H1 (cell line): ENCODE measurements at regions not wholly inside any gene's neighbourhood (a gene's known extent, or its start where the extent isn't known, plus 50 kb on each side); places are given as distances from the start of the nearest gene placed in this dataset.
A peak's percentile ranks its signal among the peaks of the same experiment; 100 is the strongest.
"Not testable (repeated sequence)": the region's sequence is repeated elsewhere in the genome, so short reads cannot be mapped to it uniquely, and the experiment has no call there.

Source experiments
- CTCF ChIA-PET: fragments of 300-600 bp; sonication (Branson Sonifier 250); formaldehyde crosslinking; loops from one replicate; lab custom pipeline; 2021; ENCODE audit not compliant: partially characterized antibody; lab: Charles Lee
- POLR2A ChIA-PET: fragments of 300-600 bp; sonication (Branson Sonifier 250); formaldehyde crosslinking; loops from one replicate; lab custom pipeline; 2021; ENCODE audit warnings: inconsistent platforms; ENCODE audit not compliant: partially characterized antibody; lab: Charles Lee
- DNase-seq, 2 experiments: peaks; one replicate each; pipeline versions ENCODE4 v3.0.0 to v3.0.0-alpha.2; 2010 to 2022; ENCODE audit warnings: low spot score in 2 of 2, low read depth in 1 of 2, mixed read lengths in 1 of 2
- FAIRE-seq: peaks from 2 replicates; lab custom pipeline; 2011; peaks lifted over from hg19 to GRCh38; lab: Jason Lieb, UNC
- H2AFZ ChIP-seq: 2 replicates; pipeline ENCODE4 v1.8.1; 2012; ENCODE audit warnings: low read length, inconsistent platforms
- H2AK5ac ChIP-seq: 2 replicates; pipeline ENCODE4 v1.6.1; 2013; ENCODE audit warnings: low read depth, low read length
- H2BK120ac ChIP-seq: replicated peaks from 2 replicates; pipeline ENCODE3; 2013; ENCODE audit warnings: low read depth, low read length, inconsistent platforms
- H2BK12ac ChIP-seq: 2 replicates; pipeline ENCODE4 v1.6.1; 2013; ENCODE audit warnings: low read depth, low read length
- H2BK15ac ChIP-seq: 2 replicates; pipeline ENCODE4 v1.6.1; 2013; ENCODE audit warnings: low read length
- H2BK20ac ChIP-seq: 2 replicates; pipeline ENCODE4 v1.6.1; 2013; ENCODE audit warnings: low read length
- H2BK5ac ChIP-seq: 2 replicates; pipeline ENCODE4 v1.6.1; 2013; ENCODE audit warnings: low read depth, low read length
- H3K14ac ChIP-seq: 2 replicates; pipeline ENCODE4 v1.6.1; 2013; ENCODE audit warnings: inconsistent platforms; ENCODE audit not compliant: insufficient read length
- H3K18ac ChIP-seq: 2 replicates; pipeline ENCODE4 v1.6.1; 2013; ENCODE audit warnings: low read length; ENCODE audit errors: extremely low read depth
- H3K23ac ChIP-seq: 2 replicates; pipeline ENCODE4 v1.6.1; 2013; ENCODE audit warnings: inconsistent platforms; ENCODE audit not compliant: insufficient read length
- H3K23me2 ChIP-seq: 2 replicates; pipeline ENCODE4 v1.6.1; 2013; ENCODE audit warnings: low read depth, low read length
- H3K27ac ChIP-seq: 2 replicates; pipeline ENCODE4 v1.6.1; 2011; ENCODE audit warnings: low read depth, low read length, inconsistent platforms
- H3K27me3 ChIP-seq, 4 experiments: replicated peaks in 1 of 4; 1 replicate in 1 of 4; 2 replicates in 3 of 4; pipeline versions ENCODE4 v1.6.1 to v1.8.1; 2011 to 2013; ENCODE audit warnings: low read length in 3 of 4, mild to moderate bottlenecking in 3 of 4, inconsistent platforms in 2 of 4, mixed read lengths in 2 of 4, moderate library complexity in 1 of 4; ENCODE audit not compliant: control insufficient read depth in 3 of 4, insufficient read depth in 3 of 4; ENCODE audit errors: extremely low read depth in 1 of 4
- H3K36me3 ChIP-seq, 4 experiments: 2 replicates each; pipeline versions ENCODE4 v1.6.1 to v1.8.1; 2011 to 2013; ENCODE audit warnings: mild to moderate bottlenecking in 4 of 4, low read length in 3 of 4, moderate library complexity in 2 of 4, control low read depth in 1 of 4, inconsistent platforms in 1 of 4; ENCODE audit not compliant: insufficient read depth in 4 of 4, control insufficient read depth in 2 of 4
- H3K4ac ChIP-seq: replicated peaks from 2 replicates; pipeline ENCODE3; 2013; ENCODE audit warnings: low read length, low read depth, mixed read lengths, inconsistent platforms; ENCODE audit not compliant: insufficient read length
- H3K4me1 ChIP-seq, 4 experiments: replicated peaks in 1 of 4; 1 replicate in 1 of 4; 2 replicates in 3 of 4; pipeline versions ENCODE4 v1.6.1 to v1.8.1; 2011 to 2013; ENCODE audit warnings: low read length in 3 of 4, inconsistent platforms in 2 of 4, mixed read lengths in 1 of 4; ENCODE audit not compliant: insufficient read depth in 4 of 4, control insufficient read depth in 3 of 4
- H3K4me2 ChIP-seq, 2 experiments: 2 replicates each; pipeline versions ENCODE4 v1.6.1 to v1.8.1; 2011 to 2013; ENCODE audit warnings: low read depth in 2 of 2, low read length in 2 of 2, control low read depth in 1 of 2, inconsistent platforms in 1 of 2, mild to moderate bottlenecking in 1 of 2; ENCODE audit not compliant: insufficient read depth in 1 of 2
- H3K4me3 ChIP-seq, 4 experiments: fragments of 200-600, 300-600 bp in 1 of 4; sonication (generic), shearing (Covaris generic), sonication (Bioruptor Twin) in 1 of 4; 2 replicates each; pipeline versions ENCODE4 v1.5.1 to v1.8.1; 2011 to 2016; ENCODE audit warnings: low read length in 4 of 4, low read depth in 3 of 4, control low read depth in 2 of 4, inconsistent platforms in 2 of 4, mild to moderate bottlenecking in 2 of 4, mixed read lengths in 1 of 4, moderate library complexity in 1 of 4; ENCODE audit not compliant: insufficient read depth in 2 of 4; ENCODE audit errors: extremely low read depth in 1 of 4
- H3K56ac ChIP-seq: replicated peaks from 2 replicates; pipeline ENCODE3; 2013; ENCODE audit warnings: low read depth, mild to moderate bottlenecking, mixed read lengths, low read length, inconsistent platforms; ENCODE audit not compliant: insufficient read length
- H3K79me1 ChIP-seq: 2 replicates; pipeline ENCODE4 v1.6.1; 2013; ENCODE audit warnings: low read depth, low read length, control low read depth
- H3K79me2 ChIP-seq, 2 experiments: 2 replicates each; pipeline versions ENCODE4 v1.6.1 to v1.8.1; 2012 to 2013; ENCODE audit warnings: low read length in 2 of 2, mild to moderate bottlenecking in 2 of 2, inconsistent platforms in 1 of 2; ENCODE audit not compliant: insufficient read depth in 2 of 2, control insufficient read depth in 1 of 2
- H3K9ac ChIP-seq, 4 experiments: replicated peaks in 1 of 4; 1 replicate in 1 of 4; 2 replicates in 3 of 4; pipeline versions ENCODE4 v1.6.1 to v1.8.1; 2011 to 2013; ENCODE audit warnings: low read depth in 3 of 4, low read length in 3 of 4, control low read depth in 2 of 4, mild to moderate bottlenecking in 2 of 4, moderate library complexity in 2 of 4, inconsistent platforms in 1 of 4; ENCODE audit errors: extremely low read depth in 1 of 4
- H3K9me3 ChIP-seq, 2 experiments: 2 replicates each; pipeline versions ENCODE4 v1.6.1 to v1.8.1; 2012 to 2013; ENCODE audit warnings: mild to moderate bottlenecking in 2 of 2, moderate library complexity in 2 of 2, control low read depth in 1 of 2, inconsistent platforms in 1 of 2, low read depth in 1 of 2, low read length in 1 of 2, mixed read lengths in 1 of 2; ENCODE audit not compliant: insufficient read depth in 2 of 2
- H4K20me1 ChIP-seq, 2 experiments: replicated peaks in 1 of 2; 2 replicates each; pipeline versions ENCODE3 to v1.8.1; 2011 to 2013; ENCODE audit warnings: inconsistent platforms in 2 of 2, low read length in 2 of 2, mild to moderate bottlenecking in 1 of 2; ENCODE audit not compliant: insufficient read depth in 2 of 2, control insufficient read depth in 1 of 2
- H4K5ac ChIP-seq: 2 replicates; pipeline ENCODE4 v1.6.1; 2013; ENCODE audit warnings: low read length, low read depth, mixed read lengths, inconsistent platforms; ENCODE audit not compliant: insufficient read length
- H4K8ac ChIP-seq: 2 replicates; pipeline ENCODE4 v1.8.0; 2013; ENCODE audit warnings: mild to moderate bottlenecking, moderate library complexity, low read length, inconsistent platforms; ENCODE audit not compliant: insufficient read depth; ENCODE audit errors: extremely low read depth
- H4K91ac ChIP-seq: replicated peaks from 2 replicates; pipeline ENCODE3; 2013; ENCODE audit warnings: low read length, mixed read lengths, inconsistent platforms; ENCODE audit not compliant: insufficient read length
- SUZ12 ChIP-seq: fragments of 200-600 bp; sonication (generic); IDR thresholded peaks from 2 replicates; pipeline ENCODE4 v1.6.1; 2012; ENCODE audit warnings: mild to moderate bottlenecking, inconsistent platforms, low read length, moderate library complexity, mixed read lengths
- WGBS, 2 experiments: shearing (Covaris generic) in 1 of 2; methylation state at CpG; one replicate each; pipeline versions ENCODE4 v1.1.6 to v1.1.7; 2013 to 2015; ENCODE audit warnings: low lambda C conversion rate in 2 of 2, mixed read lengths in 2 of 2, inconsistent platforms in 1 of 2, low coverage in 1 of 2, missing lambda C conversion rate in 1 of 2; ENCODE audit not compliant: insufficient replicate concordance in 2 of 2, insufficient coverage in 1 of 2, insufficient read length in 1 of 2; ENCODE audit errors: extremely low coverage in 1 of 2, missing lambda C conversion rate in 1 of 2; 5-methylcytosine and 5-hydroxymethylcytosine counted together

GRCh38 chr7:32762206-32762924 lies 129.2 kb downstream of the KBTBD2 start:
- not testable (repeated sequence) for H3K23me2 ChIP-seq, H3K4me1 ChIP-seq, H4K91ac ChIP-seq, DNase-seq, H3K79me2 ChIP-seq, H4K8ac ChIP-seq, H2AK5ac ChIP-seq, H2BK5ac ChIP-seq, H3K23ac ChIP-seq, H3K27ac ChIP-seq, H3K56ac ChIP-seq, H2BK20ac ChIP-seq, H2BK12ac ChIP-seq, H3K14ac ChIP-seq, H2BK120ac ChIP-seq, H4K5ac ChIP-seq, H3K9ac ChIP-seq, H3K9me3 ChIP-seq, H3K79me1 ChIP-seq, H3K36me3 ChIP-seq, H4K20me1 ChIP-seq, H2AFZ ChIP-seq, H3K4ac ChIP-seq, FAIRE-seq, H2BK15ac ChIP-seq
- peak overlapping the region; percentile 32; the same call in 1 of the 2 replicates for H3K18ac ChIP-seq
- CTCF ChIA-PET: interaction anchor here (1.0 to 1.5 kb wide), 3 partner anchors 48 to 179 kb away, joined by 3 to 4 read pairs (median 3); no protein-coding TSS in a partner anchor
- 36% methylated on average over 19 of the region's 29 CpGs; no CpG with 5 or more reads in 1 of the 2 experiments for WGBS, 2 experiments
- peak overlapping the region; percentile 80 for H3K4me2 ChIP-seq
- peaks cover 16 to 28% (median 26%) of the 10 kb centered on the region in 4 experiments for H3K27me3 ChIP-seq
- peak overlapping the region; percentile 14 to 54 (median 30); a peak in 5 of 8 replicates for H3K4me3 ChIP-seq
- POLR2A ChIA-PET: interaction anchor here (1.0 kb wide), 1 partner anchor 252 kb away, joined by 3 read pairs; no protein-coding TSS in a partner anchor
- TF ChIP-seq SUZ12: 0 out of 2 replicates have a peak, but pooled peaks have one; percentile 5
